AG04450 (cell line): ENCODE measurements at regions not wholly inside any gene's neighbourhood (a gene's known extent, or its start where the extent isn't known, plus 50 kb on each side); places are given as distances from the start of the nearest gene placed in this dataset.
"Not testable (repeated sequence)": the region's sequence is repeated elsewhere in the genome, so short reads cannot be mapped to it uniquely, and the experiment has no call there.

Source experiments
- CTCF ChIA-PET: fragments of 300-600, 350-600 bp; formaldehyde crosslinking; extraction: SDS; loops from one replicate; lab custom pipeline; 2022; ENCODE audit warnings: antibody characterized with exemption, inconsistent platforms; lab: Charles Lee
- POLR2A ChIA-PET: fragments of 350-600 bp; formaldehyde crosslinking; extraction: SDS; loops from one replicate; lab custom pipeline; 2021; ENCODE audit warnings: antibody characterized with exemption, inconsistent platforms; lab: Yijun Ruan, JAX
- DNase-seq: peaks from one replicate; pipeline ENCODE4 v3.0.0-alpha.2; 2011; ENCODE audit warnings: low read depth, low spot score
- H3K27ac ChIP-seq: one replicate; pipeline ENCODE4 v1.5.1; 2012; ENCODE audit warnings: low read depth, low read length, control low read depth
- H3K27me3 ChIP-seq: one replicate; pipeline ENCODE4 v1.6.0; 2012; ENCODE audit warnings: low read length; ENCODE audit not compliant: control insufficient read depth, insufficient read depth
- H3K4me3 ChIP-seq: 2 replicates; pipeline ENCODE4 v1.5.1; 2011; ENCODE audit warnings: mild to moderate bottlenecking, low read depth, low read length, control low read depth
- H3K9me3 ChIP-seq: 2 replicates; pipeline ENCODE4 v1.5.1; 2012; ENCODE audit warnings: low read length; ENCODE audit not compliant: control insufficient read depth, insufficient read depth
- TF ChIP-seq, protein P1 (sequence below): IDR thresholded peaks from 2 replicates; pipeline ENCODE4 v1.5.1; 2011; ENCODE audit warnings: low read depth, low read length, control low read depth, inconsistent platforms

- POLR2A ChIA-PET = no interaction called here
- H3K9me3 ChIP-seq = no peaks in the 10 kb centered on the region
- no peak overlapping the region for H3K4me3 ChIP-seq
- TF ChIP-seq, protein P1, sequence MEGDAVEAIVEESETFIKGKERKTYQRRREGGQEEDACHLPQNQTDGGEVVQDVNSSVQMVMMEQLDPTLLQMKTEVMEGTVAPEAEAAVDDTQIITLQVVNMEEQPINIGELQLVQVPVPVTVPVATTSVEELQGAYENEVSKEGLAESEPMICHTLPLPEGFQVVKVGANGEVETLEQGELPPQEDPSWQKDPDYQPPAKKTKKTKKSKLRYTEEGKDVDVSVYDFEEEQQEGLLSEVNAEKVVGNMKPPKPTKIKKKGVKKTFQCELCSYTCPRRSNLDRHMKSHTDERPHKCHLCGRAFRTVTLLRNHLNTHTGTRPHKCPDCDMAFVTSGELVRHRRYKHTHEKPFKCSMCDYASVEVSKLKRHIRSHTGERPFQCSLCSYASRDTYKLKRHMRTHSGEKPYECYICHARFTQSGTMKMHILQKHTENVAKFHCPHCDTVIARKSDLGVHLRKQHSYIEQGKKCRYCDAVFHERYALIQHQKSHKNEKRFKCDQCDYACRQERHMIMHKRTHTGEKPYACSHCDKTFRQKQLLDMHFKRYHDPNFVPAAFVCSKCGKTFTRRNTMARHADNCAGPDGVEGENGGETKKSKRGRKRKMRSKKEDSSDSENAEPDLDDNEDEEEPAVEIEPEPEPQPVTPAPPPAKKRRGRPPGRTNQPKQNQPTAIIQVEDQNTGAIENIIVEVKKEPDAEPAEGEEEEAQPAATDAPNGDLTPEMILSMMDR = no peak
- DNase-seq = peak; percentile 20
- CTCF ChIA-PET = no interaction called here
- no peaks in the 10 kb centered on the region for H3K27me3 ChIP-seq
- no peak overlapping the region for H3K27ac ChIP-seq
Measured at GRCh38 chr11:101706541-101706940, 122.7 kb upstream of the TRPC6 start.

DNA sequence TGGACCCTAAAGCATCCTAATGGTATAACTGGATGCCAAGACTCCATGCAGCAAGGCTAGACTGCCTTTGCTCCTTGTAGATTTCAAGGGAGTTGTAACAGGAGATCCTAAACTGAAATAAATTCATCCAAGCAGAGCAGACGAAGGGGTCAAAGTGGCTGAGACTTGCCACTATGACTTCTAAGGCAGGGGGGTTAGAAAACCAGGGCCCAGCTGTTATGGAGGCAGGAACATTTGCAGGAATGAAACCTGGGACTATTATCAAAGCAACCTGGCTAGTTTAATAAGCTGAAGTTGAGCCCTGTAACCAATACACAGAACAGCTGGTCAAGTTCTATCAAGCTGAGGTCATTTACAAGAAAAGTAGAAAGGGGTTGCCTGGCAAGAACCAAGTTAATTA, 122.2 kb upstream of the TRPC6 start:
- H3K27me3 ChIP-seq = no peaks in the 10 kb centered on the region
- POLR2A ChIA-PET = no interaction called here
- peak; percentile 16 for DNase-seq
- H3K4me3 ChIP-seq = no peak overlapping the region
- H3K9me3 ChIP-seq = no peaks in the 10 kb centered on the region
- CTCF ChIA-PET = interaction anchor here (0.7 kb wide), 1 partner anchor 141 kb away, joined by 4 read pairs; no protein-coding TSS in a partner anchor
- H3K27ac ChIP-seq = peak overlapping the region; percentile 42
- TF ChIP-seq, protein P1 = no peak

DNA sequence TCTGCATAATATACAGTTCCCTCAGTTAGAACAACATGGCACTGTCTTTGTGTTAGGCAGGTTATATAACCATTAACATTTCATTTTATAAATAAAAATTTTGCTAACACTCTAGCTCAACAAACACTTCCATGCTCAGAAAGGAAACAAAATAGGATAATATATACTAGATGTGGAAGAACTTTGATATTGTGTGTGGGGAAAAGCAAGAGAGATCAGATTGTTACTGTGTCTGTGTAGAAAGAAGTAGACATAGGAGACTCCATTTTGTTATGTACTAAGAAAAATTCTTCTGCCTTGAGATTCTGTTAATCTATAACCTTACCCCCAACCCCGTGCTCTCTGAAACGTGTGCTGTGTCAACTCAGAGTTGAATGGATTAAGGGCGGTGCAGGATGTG, 111.1 kb upstream of the TRPC6 start:
- CTCF ChIA-PET, POLR2A ChIA-PET, H3K27ac ChIP-seq: not testable (repeated sequence)

DNA sequence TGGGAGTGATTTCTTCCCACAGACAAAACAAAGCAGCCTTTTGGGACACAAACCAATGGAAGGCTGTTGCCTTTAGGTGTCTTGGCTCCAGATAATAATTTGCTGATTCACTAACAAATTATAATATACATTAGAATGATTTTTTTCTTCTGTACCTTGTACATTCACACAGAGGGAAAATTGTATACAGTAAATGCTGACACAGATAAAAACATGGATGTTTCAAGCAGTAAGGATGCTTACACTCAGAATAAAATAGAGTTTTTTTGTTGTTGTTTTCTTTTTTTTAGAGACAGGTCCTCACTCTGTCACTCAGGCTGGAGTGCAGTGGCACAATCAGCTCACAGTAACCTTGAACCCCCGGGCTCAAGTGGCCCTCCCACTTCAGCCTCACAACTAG, 109.2 kb upstream of the TRPC6 start:
- CTCF ChIA-PET = no interaction called here
- no peak overlapping the region for H3K4me3 ChIP-seq
- POLR2A ChIA-PET = no interaction called here
- no peaks in the 10 kb centered on the region for H3K9me3 ChIP-seq
- H3K27ac ChIP-seq = no peak overlapping the region
- DNase-seq = no peak
- no peaks in the 10 kb centered on the region for H3K27me3 ChIP-seq
- TF ChIP-seq, protein P1 = no peak

More for the DNA sequence above, 111.1 kb upstream of the TRPC6 start:
- not testable (repeated sequence) for H3K27me3 ChIP-seq, DNase-seq, H3K4me3 ChIP-seq, H3K9me3 ChIP-seq

- Histone ChIP-seq H3K27ac (no peak overlapping the region), H3K4me3 (no peak overlapping the region), H3K27me3 (no peaks in the 10 kb centered on the region), H3K9me3 (no peaks in the 10 kb centered on the region)
- CTCF ChIA-PET = no interaction called here
- TF ChIP-seq, protein P1 = no peak
- no peak for DNase-seq
- POLR2A ChIA-PET = no interaction called here
Measured at GRCh38 chr11:101686514-101686913, 102.7 kb upstream of the TRPC6 start.

- ChIA-PET CTCF (interaction anchor here (0.7 kb wide), 1 partner anchor 198 kb away, joined by 5 read pairs; no protein-coding TSS in a partner anchor), POLR2A (no interaction called here)
- DNase-seq = no peak
- no peak overlapping the region for H3K4me3 ChIP-seq
- H3K27ac ChIP-seq = no peak overlapping the region
- no peaks in the 10 kb centered on the region for H3K9me3 ChIP-seq
- no peaks in the 10 kb centered on the region for H3K27me3 ChIP-seq
- TF ChIP-seq, protein P1 = no peak
Measured at GRCh38 chr11:101668236-101668635, 84.4 kb upstream of the TRPC6 start.
